Neural cell (in vitro differentiated cells): ENCODE measurements at regions not wholly inside any gene's neighbourhood (a gene's known extent, or its start where the extent isn't known, plus 50 kb on each side); places are given as distances from the start of the nearest gene placed in this dataset.

Experiments used
- H2AFZ ChIP-seq: fragments of 200-600, 300-800 bp; sonication (generic), shearing (Covaris generic); 2 replicates; pipeline ENCODE4 v1.6.0; 2014; ENCODE audit warnings: low read depth, mild to moderate bottlenecking, antibody characterized with exemption, low read length, moderate library complexity
- H3F3A ChIP-seq: fragments of 200-600 bp; shearing (Covaris generic); 2 replicates; pipeline ENCODE4 v1.6.1; 2016; ENCODE audit warnings: mild to moderate bottlenecking, moderate library complexity, mixed read lengths, antibody characterized with exemption, low read length; ENCODE audit not compliant: insufficient read depth, poor library complexity, severe bottlenecking
- H3K27ac ChIP-seq: fragments of 200-600, 300-800 bp; sonication (generic), shearing (Covaris generic); 2 replicates; pipeline ENCODE4 v1.5.1; 2014; ENCODE audit warnings: mild to moderate bottlenecking, low read length, moderate library complexity
- H3K27me3 ChIP-seq: fragments of 300-800, 200-600 bp; sonication (generic), shearing (Covaris generic); 2 replicates; pipeline ENCODE4 v1.6.0; 2014; ENCODE audit warnings: mild to moderate bottlenecking, low read depth, low read length, moderate library complexity; ENCODE audit not compliant: insufficient read depth
- H3K36me3 ChIP-seq: fragments of 300-800, 200-600 bp; sonication (generic), shearing (Covaris generic); 2 replicates; pipeline ENCODE4 v1.5.1; 2014; ENCODE audit warnings: mild to moderate bottlenecking, antibody characterized with exemption, low read length, moderate library complexity; ENCODE audit not compliant: insufficient read depth
- H3K4me2 ChIP-seq: fragments of 300-800, 200-600 bp; sonication (generic), shearing (Covaris generic); 2 replicates; pipeline ENCODE4 v1.6.0; 2014; ENCODE audit warnings: mild to moderate bottlenecking, low read length
- H3K4me3 ChIP-seq: fragments of 300-800, 200-600 bp; sonication (generic), shearing (Covaris generic); 2 replicates; pipeline ENCODE4 v1.5.1; 2014; ENCODE audit warnings: mild to moderate bottlenecking, low read length, moderate library complexity
- H3K79me2 ChIP-seq: fragments of 200-600 bp; shearing (Covaris generic); replicated peaks from 2 replicates; pipeline ENCODE4 v1.6.0; 2014; ENCODE audit warnings: mild to moderate bottlenecking, low read length, moderate library complexity; ENCODE audit not compliant: insufficient read depth
- H3K9ac ChIP-seq: fragments of 300-800, 200-600 bp; sonication (generic), shearing (Covaris generic); 2 replicates; pipeline ENCODE4 v1.6.1; 2016; ENCODE audit warnings: mild to moderate bottlenecking, low read length, mixed read lengths
- H3K9me2 ChIP-seq: fragments of 200-600 bp; shearing (Covaris generic); 2 replicates; pipeline ENCODE4 v1.6.1; 2016; ENCODE audit warnings: mild to moderate bottlenecking, low read length, mixed read lengths; ENCODE audit not compliant: insufficient read depth
- H3K9me3 ChIP-seq: fragments of 200-600, 300-800 bp; sonication (generic), shearing (Covaris generic); 2 replicates; pipeline ENCODE4 v1.6.1; 2016; ENCODE audit warnings: mild to moderate bottlenecking, mixed run types, low read length, moderate library complexity, mixed read lengths
- H4K20me1 ChIP-seq: fragments of 200-600 bp; shearing (Covaris generic); 2 replicates; pipeline ENCODE4 v1.6.1; 2016; ENCODE audit warnings: mild to moderate bottlenecking, mixed run types; ENCODE audit not compliant: insufficient read depth
- CTCF ChIP-seq: fragments of 450-650 bp; IDR thresholded peaks from 2 replicates; pipeline ENCODE4 v1.5.1; 2014; ENCODE audit warnings: antibody characterized with exemption, mild to moderate bottlenecking, moderate library complexity; ENCODE audit not compliant: poor library complexity, severe bottlenecking
- EP300 ChIP-seq: fragments of 450-650 bp; conservative IDR thresholded peaks from 2 replicates; pipeline ENCODE4 v1.6.1; 2014; ENCODE audit warnings: antibody characterized with exemption, mild to moderate bottlenecking, moderate library complexity; ENCODE audit not compliant: poor library complexity, severe bottlenecking
- EZH2 ChIP-seq: fragments of 200-600, 300-800 bp; shearing (Covaris generic), sonication (generic); IDR thresholded peaks from 2 replicates; pipeline ENCODE4 v1.6.1; 2014; ENCODE audit warnings: antibody characterized with exemption, low read length, borderline replicate concordance, mild to moderate bottlenecking; ENCODE audit not compliant: insufficient read depth, poor library complexity, severe bottlenecking
- MXI1 ChIP-seq: fragments of 450-650 bp; conservative IDR thresholded peaks from 2 replicates; pipeline ENCODE4 v1.6.1; 2014; ENCODE audit warnings: antibody characterized with exemption, mild to moderate bottlenecking; ENCODE audit not compliant: poor library complexity, severe bottlenecking
- POLR2AphosphoS5 ChIP-seq: IDR thresholded peaks from 2 replicates; pipeline ENCODE4 v1.6.1; 2012
- RAD21 ChIP-seq: fragments of 450-650 bp; conservative IDR thresholded peaks from 2 replicates; pipeline ENCODE4 v1.6.1; 2014; ENCODE audit warnings: antibody characterized with exemption, mild to moderate bottlenecking, moderate library complexity
- REST ChIP-seq: IDR thresholded peaks from 2 replicates; pipeline ENCODE4 v1.6.1; 2012; ENCODE audit warnings: borderline replicate concordance
- SMC3 ChIP-seq: fragments of 450-650 bp; conservative IDR thresholded peaks from 2 replicates; pipeline ENCODE4 v1.6.1; 2014; ENCODE audit warnings: antibody characterized with exemption, mild to moderate bottlenecking, moderate library complexity; ENCODE audit not compliant: poor library complexity
- TAF1 ChIP-seq: IDR thresholded peaks from 2 replicates; pipeline ENCODE4 v1.6.1; 2012; ENCODE audit warnings: low read depth

- Histone ChIP-seq H3K4me3 (no peak overlapping the region), H3K79me2 (no peaks in the 10 kb centered on the region), H3K27ac (no peak overlapping the region), H3K27me3 (no peaks in the 10 kb centered on the region), H3K36me3 (no peaks in the 10 kb centered on the region), H3K4me2 (no peak overlapping the region), H3K9ac (no peak overlapping the region), H2AFZ (no peak overlapping the region), H3K9me2 (no peaks in the 10 kb centered on the region), H4K20me1 (no peaks in the 10 kb centered on the region), H3K9me3 (no peaks in the 10 kb centered on the region), H3F3A (no peaks in the 10 kb centered on the region)
- TF ChIP-seq RAD21 (no peak), POLR2AphosphoS5 (no peak), REST (no peak), SMC3 (no peak), MXI1 (no peak), EP300 (no peak), EZH2 (no peak), CTCF (no peak)
These were observed 254.1 kb upstream of the SATB1 start for GRCh38 chr3:18679238-18679637.

- H3K79me2 ChIP-seq, result no peaks in the 10 kb centered on the region
- no peaks in the 10 kb centered on the region for H3K9me2 ChIP-seq
- H3K9ac ChIP-seq, result no peak overlapping the region
- TF ChIP-seq MXI1 (no peak), EZH2 (no peak), TAF1 (no peak), SMC3 (no peak), EP300 (no peak), RAD21 (no peak), REST (no peak), POLR2AphosphoS5 (no peak)
- no peaks in the 10 kb centered on the region for H4K20me1 ChIP-seq
- no peak overlapping the region for H3K4me2 ChIP-seq
- H3K27me3 ChIP-seq, result no peaks in the 10 kb centered on the region
- H3K4me3 ChIP-seq, result no peak overlapping the region
- H3K36me3 ChIP-seq, result no peaks in the 10 kb centered on the region
- no peaks in the 10 kb centered on the region for H3F3A ChIP-seq
- no peak overlapping the region for H2AFZ ChIP-seq
- H3K27ac ChIP-seq, result no peak overlapping the region
- no peaks in the 10 kb centered on the region for H3K9me3 ChIP-seq
These were observed 250.1 kb upstream of the SATB1 start for GRCh38 chr3:18675197-18675596.
